HG03460 (cell line): ENCODE measurements at regions not wholly inside any gene's neighbourhood (a gene's known extent, or its start where the extent isn't known, plus 50 kb on each side); places are given as distances from the start of the nearest gene placed in this dataset.
"Not testable (repeated sequence)": the region's sequence is repeated elsewhere in the genome, so short reads cannot be mapped to it uniquely, and the experiment has no call there.

Source experiments
- ATAC-seq: cut with Tn5 transposase; IDR thresholded peaks from one replicate; pipeline ENCODE4 v1.9.1; 2021; ENCODE audit not compliant: unreplicated experiment

- ATAC-seq: no peak
Measured at GRCh38 chr6:120852293-120852849, 481.9 kb downstream of the TBC1D32 start.

- ATAC-seq: no peak
Measured at GRCh38 chr6:120826253-120826652, 508.0 kb downstream of the TBC1D32 start.

GRCh38 chr6:120816794-120817193 lies 517.5 kb downstream of the TBC1D32 start:
- no peak for ATAC-seq

DNA sequence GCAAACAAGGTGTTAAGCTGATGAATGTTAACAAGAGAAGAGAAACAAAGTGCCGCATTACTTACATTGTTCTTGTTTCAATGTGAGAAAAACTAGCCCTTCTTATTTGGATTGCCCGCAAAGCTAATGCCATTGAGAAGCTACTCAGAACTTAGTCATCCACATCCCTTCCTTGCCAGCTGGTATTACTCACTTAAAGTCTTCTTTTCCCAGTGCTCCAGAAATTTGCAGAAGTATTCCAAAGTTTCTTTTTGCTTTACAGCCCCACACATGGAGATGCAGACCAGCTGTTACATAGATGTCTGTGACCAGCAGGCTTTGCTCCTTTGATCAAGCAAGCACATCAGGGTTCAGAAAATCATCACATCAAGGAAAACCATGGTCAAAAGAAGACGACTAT lies 529.0 kb downstream of the TBC1D32 start:
- ATAC-seq: no peak

GRCh38 chr6:120804612-120805011 lies 529.7 kb downstream of the TBC1D32 start:
- no peak for ATAC-seq

DNA sequence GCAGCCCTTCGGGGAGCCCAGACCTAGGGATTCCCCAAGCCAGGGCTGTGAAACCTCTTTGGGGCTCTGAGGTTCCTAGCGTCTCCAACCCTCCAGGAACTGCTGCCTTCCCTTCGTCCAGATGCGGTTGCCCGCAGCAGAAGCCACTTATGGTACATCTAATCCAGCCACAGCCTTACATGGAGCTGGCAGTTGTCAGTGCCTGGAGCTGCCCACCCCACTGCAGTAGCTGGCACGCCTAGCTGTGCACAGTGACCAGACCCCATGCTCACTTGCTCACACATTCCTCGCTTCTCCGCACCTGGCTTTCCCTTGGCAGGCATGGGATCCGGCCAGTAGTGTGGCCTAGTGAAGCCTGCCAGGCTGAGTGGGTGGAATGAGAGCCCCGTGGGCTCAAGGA lies 547.6 kb downstream of the TBC1D32 start:
- no peak for ATAC-seq

- ATAC-seq: no peak
Measured at GRCh38 chr6:120786256-120786655, 548.0 kb downstream of the TBC1D32 start.

- no peak for ATAC-seq
Measured at GRCh38 chr6:120785459-120786086, 548.7 kb downstream of the TBC1D32 start.

GRCh38 chr6:120779441-120779840 lies 554.8 kb downstream of the TBC1D32 start:
- ATAC-seq: no peak

GRCh38 chr6:120775698-120776097 lies 558.6 kb downstream of the TBC1D32 start:
- no peak for ATAC-seq

DNA sequence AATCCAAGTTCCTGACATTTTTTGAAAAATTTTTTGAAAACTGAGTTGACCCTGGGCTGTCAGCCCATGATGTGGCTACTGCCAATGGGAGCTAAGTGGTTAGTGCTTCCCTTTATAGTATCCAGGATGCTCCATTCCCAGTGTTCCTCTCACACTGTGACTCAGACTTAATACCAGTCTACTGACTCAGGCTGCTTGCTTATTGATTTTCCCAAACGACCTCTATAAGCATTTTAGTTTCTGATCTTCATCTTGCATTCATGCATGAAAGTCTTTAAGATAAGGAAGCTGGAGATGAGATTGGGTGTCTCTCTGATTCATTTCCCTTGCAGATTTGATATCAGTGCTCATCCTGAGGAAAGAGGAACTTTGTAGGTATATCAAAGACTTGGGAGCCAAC lies 560.0 kb downstream of the TBC1D32 start:
- ATAC-seq: no peak

DNA sequence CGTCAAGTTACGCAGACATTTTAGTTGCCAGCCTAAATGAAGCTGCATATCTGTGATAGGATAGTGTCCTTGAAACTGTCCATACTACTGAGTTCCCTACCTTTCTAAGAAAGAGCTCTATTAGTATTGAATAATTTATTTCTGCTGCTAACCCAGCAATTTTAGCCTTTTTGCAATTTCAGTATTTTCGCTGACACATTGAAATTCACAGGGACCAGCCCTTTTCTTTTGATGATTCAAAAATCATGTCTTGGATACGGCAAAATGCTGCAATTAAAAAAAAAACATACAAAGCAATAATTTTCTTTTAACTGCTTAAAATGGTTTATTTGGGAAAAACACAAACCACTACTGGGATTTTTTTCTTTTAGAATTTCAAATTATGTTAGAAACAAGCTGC lies 563.3 kb downstream of the TBC1D32 start:
- ATAC-seq: no peak

DNA sequence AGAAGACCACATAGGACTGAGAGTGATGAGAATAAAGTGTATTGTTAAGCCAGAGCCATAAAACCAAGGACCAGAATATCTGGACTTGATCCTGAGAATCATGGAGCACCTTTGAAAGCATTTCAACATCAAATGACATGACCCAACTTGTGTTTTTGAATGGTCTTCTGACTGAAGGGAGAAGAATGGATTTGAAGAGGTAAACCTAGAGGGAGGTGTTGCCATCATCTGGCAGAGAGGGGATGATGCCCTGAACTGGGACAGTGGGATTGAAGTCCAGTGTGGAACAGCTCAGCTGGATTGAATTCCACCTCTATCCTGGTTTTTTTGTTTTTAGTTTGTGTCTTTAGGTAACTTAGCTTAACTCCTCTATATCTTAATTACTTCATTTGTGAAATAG lies 570.0 kb downstream of the TBC1D32 start:
- no peak for ATAC-seq

DNA sequence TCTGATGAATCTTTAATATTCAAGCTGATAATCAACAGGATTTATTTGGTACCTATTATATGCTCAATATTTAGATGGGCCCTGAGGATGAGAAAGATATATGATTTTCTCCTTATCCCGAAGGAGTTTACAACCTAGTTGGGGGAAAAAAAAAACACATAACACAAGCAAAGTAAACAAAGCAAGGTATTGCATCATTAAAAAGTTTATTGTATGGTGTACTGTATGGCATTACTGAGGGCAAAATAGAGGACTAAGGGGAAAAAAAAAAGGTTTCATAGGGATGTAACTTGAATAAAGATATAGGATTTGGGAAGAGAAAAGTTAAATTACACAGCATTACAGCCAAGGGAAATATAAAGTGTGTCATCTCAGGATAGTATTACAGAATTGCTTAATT lies 574.7 kb downstream of the TBC1D32 start:
- ATAC-seq: no peak

GRCh38 chr6:120748574-120748973 lies 585.7 kb downstream of the TBC1D32 start:
- not testable (repeated sequence) for ATAC-seq

GRCh38 chr6:120736740-120737139 lies 597.5 kb downstream of the TBC1D32 start:
- ATAC-seq: no peak

DNA sequence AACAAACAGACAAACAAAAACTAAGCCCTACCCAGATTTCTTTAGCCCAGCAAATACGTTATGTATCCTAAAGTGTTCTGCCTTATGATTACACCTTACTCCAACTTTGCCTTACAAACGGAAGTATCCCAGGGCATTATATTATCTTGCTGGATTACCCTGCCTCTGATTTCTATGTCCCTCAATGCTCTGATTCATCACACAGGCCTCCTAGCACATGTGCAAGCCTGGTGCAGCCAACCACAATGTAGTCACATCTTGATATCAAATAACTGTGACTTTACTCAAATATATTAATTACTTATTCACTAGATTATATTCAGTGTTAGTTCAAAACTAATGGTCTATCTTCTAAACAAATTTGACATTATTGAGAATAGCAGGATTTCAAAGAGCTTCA lies 598.6 kb downstream of the TBC1D32 start:
- ATAC-seq: no peak

DNA sequence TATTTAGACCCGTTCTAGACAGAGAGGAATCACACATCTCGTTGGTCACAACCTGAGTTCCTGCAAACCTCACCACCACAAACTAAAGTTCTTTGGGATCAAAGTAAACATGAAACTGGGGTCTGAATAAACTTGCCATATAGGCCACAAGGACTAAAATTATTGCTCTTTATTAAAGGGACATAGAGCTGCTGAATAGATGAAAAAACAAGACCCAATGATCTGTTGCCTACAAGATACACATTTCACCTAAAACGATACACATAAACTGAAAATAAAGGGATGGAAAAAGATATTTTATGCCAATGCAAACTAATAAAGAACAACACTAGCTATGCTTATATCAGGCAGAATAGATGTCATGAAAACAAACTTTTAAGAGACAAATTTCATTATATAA lies 623.0 kb downstream of the TBC1D32 start:
- ATAC-seq: no peak

GRCh38 chr6:120700001-120700400 lies 634.3 kb downstream of the TBC1D32 start:
- no peak for ATAC-seq

DNA sequence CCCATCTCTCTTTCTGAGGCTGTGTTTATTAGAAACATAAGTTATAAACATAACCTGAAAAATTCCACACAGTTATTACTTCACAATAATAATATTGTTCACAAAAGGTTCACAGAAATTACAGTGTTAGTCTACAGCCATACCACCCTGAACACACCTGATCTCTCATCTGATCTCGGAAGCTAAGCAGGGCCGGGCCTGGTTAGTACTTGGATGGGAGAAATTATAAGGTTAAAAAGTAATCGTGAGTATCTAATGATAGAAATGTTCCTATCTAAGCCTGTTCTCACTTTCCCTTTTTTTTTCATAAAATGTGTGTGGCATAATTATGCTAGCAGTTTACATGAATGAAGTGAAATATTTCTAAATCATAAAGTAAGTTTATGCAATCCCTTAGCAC lies 647.8 kb downstream of the TBC1D32 start:
- ATAC-seq: no peak

DNA sequence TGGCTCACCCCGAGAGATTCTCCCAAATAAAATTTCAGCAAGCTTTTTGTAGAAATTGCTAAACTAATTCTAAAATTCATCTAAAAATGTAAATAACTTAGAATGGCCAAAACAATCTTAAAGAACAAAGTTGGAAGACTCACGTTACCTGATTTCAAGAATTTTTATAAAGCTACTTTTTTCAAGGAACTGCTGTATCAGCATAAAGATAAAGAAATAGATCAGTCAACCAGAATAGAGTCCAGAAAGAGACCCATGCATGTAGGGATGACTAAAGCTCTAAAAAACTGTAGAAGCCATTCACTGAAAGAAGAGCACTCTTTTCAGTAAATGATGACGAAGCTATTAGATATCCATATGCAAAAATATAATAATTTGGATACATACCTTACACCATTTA lies 652.1 kb downstream of the TBC1D32 start:
- ATAC-seq: no peak

DNA sequence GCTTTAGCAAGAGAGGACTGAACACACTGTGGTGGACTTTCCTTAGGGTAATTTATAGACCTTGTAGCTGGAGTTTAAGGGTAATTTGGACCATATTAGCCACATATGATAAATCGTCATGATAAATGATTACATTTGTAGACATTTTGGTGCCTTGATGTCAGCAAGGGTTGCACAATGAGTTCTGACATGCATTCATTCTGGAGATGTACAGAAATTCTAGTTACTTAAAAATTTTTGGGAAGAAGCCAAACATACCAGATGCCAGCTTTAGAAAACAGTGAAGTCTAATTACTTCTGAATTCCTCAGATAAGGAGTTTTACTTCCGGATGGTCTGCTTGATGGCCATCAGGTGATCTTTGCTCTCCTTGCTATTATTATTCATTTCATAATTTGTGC lies 653.1 kb downstream of the TBC1D32 start:
- ATAC-seq: no peak

- ATAC-seq: no peak
Measured at GRCh38 chr6:120675886-120676285, 658.4 kb downstream of the TBC1D32 start.
